NCI-H524 treated with DMSO at 0.1 percent for 48 hours (cell line): ENCODE measurements at regions not wholly inside any gene's neighbourhood (a gene's known extent, or its start where the extent isn't known, plus 50 kb on each side); places are given as distances from the start of the nearest gene placed in this dataset.
"Not testable (repeated sequence)": the region's sequence is repeated elsewhere in the genome, so short reads cannot be mapped to it uniquely, and the experiment has no call there.

Source experiments
- DNase-seq: peaks from one replicate; lab custom pipeline; 2025; lab: John Stamatoyannopoulos, UW

DNA sequence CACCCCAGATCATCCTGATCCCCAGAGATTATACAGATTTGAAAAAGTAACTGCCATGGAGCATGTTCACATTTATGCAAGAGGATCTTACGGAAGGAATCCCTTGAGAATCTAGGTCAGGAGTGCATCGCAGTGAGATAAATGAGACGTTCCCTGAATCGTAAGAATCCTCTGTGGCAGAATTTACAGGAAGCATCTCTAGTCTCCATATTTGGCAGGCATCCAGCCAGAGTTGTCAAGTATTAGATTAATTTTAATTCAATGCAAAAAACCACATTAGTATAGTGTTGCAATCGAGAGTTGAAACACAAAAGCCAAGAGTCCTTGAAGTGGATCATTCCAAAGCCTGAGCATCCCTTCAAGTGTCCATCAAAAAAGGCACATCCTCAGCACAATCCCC lies 100.8 kb downstream of the RRAGC start:
- peak; percentile 16 for DNase-seq

DNA sequence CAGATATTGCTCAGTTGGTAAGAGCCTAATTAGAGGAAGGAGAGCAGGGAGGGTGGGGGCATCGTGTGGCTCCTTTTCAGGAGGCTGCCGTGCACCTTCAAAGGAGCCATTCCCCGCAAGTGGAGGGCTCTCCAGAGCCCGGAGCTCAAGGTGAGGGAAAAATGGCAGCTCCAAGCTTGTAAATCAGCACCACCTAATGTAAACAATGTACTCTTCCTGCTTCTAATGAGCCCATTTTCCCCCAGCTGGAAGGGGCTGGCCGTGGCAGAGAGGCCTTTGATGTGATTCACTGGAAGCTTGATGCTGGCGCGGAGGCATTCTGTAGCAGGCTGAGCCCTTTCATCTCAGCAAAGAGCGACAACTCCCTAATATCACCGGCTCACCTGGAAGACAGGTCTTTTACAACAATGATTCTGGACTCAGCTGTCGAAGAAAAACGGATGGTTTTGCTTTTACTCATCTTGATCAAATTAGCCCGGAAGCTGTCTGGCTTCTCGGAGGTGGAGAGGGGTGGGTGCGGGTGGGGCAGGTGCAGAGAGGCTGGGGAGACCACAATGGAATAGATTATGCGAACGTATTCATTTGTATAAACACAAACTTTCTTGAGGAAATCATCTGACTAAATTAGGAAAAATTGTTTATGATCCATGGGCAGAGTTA lies 112.5 kb downstream of the RRAGC start:
- DNase-seq, result no peak

DNA sequence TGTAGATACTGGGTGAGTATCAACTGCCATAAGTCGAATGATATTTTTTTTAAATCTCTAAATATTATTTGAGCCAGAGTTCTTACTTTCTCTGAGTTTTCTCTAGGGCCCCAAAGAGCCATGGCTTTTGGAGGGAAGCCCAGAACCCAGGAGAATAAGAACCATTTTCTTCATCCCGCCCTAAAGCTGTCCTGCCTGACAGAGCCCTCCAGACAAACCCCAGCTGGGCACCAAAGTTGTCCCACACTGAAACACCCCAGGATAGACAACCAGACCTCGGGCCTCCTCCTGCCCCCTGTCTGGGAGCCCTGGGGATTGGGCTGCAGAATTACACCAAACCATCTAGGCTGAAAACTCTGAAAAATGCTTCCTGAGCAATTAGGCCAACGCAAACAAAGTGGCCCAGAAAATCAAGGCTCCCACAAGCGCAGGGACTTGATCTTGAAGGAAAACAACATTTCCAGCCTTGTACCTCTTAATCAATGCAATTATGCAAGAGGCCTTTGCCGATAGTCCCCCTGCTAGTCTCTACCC lies 113.1 kb downstream of the RRAGC start:
- DNase-seq, result no peak

DNA sequence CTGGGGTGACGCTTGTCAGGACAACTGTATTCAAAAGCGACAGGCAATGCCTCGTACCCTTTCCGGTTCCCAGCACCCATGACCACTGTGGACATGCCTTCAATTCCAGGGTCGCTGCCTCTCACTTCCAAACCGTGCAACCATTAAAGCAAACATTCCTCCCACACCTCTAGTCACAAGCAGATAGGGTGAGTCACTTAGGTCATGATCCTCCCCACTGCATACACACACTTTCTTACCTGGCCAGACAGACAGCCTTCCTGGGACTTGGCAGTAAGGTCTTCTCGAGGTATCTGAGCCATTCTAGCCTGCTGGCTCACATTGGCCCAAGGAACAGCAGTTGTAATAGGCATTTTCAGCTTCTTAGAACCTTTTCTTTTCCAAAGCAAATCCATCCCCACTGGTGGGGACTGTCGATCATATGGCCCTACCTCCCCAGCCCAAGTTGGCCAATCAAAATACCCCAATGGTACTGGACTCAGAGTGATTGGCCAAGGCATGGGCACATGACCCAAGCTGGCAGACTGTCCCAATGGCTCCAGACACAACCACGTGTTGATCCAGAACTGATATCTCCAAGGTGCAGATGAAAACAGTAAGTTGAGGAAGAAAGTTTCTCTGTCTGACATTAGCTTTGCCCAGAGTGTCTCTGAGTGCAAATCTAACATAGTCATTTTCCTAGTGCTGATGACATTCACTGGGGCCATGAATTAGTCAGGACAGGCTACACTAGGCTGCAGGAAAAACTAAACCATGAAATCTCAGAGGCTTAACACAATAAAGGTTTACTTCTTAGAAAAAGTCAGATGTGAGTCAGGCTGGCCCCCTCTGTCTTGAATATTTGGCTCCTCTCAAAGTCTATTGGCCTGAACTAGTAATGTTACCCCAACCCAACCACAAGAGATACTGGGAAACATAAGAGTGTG lies 113.8 kb downstream of the RRAGC start:
- DNase-seq, result no peak

DNA sequence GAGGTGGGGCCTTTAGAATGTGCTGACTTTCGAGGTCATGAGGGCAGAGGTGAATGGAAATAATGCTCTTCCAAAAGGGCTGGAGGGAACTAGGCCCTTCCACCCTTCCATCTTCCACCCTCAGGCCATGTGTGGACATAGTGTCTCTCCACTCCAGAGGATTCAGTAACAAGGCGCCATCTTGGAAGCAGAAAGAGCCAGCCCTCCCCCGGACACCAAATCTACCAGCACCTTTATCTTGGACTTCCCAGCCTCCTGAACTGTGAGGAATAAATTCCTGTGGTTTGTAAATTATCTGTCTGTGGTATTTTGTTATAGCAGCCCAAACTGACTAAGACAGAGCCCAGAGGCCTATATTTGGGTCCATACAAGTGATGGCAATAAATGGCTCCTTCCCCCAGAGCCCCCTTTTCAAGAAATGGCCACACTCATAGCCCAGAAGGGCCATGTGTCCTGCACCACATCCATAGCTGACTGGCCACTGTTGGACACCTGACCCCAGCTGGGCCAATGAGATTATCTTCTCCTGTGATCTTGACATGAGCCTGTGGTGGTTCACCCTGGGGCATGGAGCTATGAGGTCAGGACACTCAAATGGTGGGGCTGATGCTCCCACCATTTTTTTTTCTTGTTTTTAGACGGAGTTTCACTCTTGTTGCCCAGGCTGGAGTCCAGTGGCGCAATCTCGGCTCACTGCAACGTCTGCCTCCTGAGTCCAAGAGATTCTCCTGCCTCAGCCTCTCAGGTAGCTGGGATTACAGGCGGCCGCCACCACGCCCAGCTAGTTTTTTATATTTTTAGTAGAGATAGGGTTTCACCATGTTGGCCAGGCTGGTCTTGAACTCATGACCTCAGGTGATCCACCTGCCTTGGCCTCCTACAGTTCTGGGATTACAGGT lies 114.9 kb downstream of the RRAGC start:
- no peak for DNase-seq

GRCh38 chr1:38743184-38743583 lies 116.4 kb downstream of the RRAGC start:
- DNase-seq, result no peak

DNA sequence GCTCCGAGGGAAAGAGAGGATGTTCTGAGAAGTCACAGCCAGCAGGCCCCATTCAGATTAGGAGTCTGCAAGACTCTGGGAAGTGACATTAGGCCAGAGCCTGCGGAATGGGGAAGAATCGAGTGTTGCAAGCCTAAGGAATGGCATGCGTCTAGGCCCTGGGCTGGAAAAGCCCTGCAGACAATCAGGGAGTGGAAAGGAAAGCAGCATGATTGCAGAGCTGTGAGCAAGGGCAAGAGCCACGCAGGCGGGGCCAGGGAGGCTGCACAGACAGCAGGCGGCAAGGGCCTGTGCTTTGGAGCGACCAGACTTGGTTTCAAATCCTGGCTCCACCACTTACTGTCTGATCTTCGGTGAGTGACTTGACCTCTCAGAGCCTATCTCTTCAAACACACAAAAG lies 118.2 kb downstream of the RRAGC start:
- DNase-seq, result no peak

- no peak for DNase-seq
These were observed 119.1 kb downstream of the RRAGC start for GRCh38 chr1:38740487-38740886.

DNA sequence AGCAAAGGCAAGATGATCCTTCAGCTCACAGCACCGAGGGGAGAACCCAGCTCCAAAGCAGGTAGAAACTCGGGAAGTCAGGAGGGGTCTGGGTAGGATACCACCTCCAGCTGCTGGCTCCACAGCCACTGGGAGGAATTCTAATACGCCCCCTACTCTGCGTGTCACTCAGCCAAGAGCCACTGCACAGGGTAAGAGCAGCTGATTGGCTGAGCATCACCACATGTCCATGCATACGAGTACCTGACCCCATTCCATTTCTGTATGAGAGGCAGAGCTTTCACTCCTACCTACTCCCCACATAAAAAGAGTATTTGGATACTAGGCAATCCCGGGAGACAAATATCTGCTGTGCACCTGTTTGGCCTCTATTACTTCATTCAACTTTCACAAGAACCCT lies 121.4 kb downstream of the RRAGC start:
- DNase-seq, result no peak

DNA sequence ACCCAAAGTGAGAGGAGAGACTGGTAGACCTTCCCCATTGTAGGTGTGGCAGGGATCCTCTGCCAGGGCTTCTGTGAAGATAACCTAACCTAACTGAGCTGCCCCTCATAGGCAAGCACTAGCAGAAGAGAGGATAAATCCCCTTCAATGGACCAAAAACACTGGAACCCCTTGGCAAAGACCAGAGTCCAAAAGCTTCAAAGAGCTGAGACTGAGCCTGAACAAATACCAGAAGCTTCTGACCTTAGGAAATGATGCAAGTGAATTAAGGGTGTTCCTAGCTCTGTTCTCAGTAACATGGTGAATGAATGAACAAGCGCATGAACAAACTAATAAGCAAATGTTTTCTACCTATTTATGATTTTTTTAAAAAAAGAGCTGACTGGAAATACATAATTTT lies 123.2 kb downstream of the RRAGC start:
- DNase-seq, result no peak

DNA sequence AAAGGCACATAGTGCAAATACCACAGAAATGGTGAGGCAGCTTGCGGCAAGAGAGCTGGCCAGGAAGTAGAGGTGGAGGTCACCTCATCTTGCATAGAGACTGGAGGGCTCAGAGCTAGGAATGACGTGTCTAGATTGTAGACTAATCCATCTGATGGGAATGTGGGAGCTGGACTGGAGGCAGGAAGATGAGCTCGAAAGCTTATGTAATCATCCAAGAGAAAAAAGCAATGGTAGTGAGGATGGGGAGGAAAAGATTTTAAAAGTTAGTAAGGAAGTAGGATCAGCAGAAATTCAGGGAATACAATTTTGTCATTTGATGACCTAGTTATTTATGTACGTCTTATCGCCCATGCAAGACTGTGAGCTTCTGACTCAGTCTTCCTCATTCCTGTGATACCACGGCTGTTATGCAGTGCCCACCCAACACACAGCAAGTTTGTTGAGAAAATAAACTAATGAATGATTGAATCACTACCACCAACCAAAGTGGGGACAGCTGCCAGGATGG lies 123.9 kb downstream of the RRAGC start:
- DNase-seq, result no peak

GRCh38 chr1:38733761-38734160 lies 125.8 kb downstream of the RRAGC start:
- no peak for DNase-seq

DNA sequence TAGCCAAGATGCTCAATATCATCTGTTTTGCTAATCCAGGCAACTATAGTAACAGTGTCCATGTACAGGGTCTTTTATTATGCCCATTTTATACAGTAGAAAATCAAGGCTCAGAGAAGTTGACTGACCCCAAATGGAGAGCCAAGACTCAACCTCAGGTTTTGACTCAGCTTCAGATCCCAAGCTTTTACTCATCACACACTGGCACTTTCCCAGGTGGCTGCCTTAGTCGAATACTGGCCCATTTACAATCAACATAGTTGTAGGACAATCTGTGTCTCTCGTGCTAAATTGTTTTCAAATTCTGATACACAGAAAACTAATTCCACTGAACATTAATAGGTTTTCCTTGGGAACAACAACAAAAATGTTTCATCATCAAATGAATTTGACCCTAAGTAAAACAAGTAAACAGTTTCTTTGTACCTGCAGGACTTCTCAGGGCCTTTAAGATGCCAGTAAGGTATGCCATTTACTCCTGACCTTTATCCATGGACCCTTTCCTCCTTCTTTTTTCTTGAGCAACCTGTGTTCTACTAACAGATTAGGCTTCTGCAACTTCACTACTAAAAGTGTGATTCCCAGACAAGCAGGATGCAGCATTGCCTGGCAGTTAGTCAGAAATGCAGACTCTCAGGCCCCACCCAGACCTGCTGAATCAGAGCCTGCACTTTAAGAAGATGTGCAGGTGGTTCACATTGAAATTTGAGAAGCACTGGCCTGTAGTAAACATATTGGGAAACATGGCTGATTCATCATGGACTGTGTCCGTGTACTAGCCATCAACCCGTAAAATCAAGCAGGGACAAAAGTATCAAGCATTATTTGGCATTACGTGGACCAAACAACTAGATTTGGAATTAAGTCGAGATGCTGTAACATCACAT lies 128.8 kb downstream of the RRAGC start:
- DNase-seq, result no peak

GRCh38 chr1:38728585-38728908 lies 131.0 kb downstream of the RRAGC start:
- DNase-seq, result no peak

DNA sequence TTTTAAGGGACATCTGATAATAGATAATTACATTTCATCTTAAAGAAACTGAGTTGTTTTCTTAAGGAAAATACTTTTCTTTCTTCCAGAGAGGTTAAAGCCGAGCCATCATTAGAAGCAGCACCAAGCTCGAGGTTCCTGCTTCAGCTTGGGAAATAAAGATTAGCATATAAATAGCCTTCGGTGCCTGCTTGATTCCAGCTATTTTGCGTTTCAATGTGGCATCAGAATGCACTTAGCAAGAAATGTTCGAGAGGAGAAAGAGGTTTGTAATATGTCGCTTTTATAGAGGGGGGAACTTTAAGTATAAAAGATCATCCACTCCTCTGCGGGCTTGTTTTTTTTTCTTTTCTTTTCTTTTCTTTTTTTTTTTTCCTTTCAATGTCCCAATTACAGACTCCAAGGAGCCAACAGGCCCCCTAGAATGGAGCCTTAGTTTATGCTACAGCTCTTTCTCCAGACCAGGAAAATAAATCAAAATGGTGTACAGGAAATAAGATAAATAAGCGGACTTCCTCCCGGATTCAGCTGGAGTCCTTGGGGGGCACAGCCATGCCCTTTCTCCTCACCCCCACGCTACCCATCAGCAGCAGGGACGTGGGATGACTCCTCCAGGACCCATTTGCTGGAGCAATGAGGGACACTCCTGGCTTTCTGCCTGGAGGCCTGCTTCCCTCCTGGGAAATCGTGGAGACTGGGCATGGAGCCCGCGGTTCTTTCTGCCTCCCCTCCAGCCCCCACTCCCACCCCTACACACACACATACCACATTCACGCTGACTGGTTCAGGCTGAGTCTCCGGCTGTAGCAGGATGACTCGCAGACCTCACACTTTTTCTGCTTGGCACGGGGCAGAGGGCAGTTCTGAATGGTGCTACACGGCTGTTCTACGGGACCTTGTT lies 131.6 kb downstream of the RRAGC start:
- no peak for DNase-seq

DNA sequence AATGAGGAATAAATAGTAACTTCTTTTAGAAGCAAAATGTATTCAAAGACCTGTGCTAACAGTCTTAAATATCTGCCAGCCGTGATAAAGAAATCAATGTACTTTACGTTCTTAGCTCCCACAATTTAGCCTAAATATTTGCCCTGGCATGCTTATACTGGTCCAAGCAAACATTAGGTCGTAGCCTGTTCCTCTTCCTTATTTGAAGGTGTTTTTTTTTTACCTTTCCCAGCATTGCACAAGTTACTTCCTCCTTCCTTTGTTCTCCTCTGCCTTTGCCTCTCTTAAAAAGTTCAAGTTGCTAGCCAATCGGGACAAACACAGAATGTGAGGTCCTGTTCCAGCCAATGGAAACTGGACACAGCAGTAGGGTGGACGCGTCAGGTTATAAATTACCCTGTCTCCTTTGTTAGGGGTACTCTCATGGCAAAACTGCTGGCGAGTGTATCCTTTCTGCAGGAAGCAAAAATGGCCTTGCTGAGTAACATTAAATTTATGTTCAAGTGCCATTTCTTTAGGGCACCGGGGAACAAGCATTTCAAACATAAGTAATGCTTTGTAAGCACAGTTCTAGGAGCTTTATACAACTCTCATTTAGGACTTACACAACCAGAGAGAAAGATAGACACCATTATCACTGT lies 134.1 kb downstream of the RRAGC start:
- not testable (repeated sequence) for DNase-seq

DNA sequence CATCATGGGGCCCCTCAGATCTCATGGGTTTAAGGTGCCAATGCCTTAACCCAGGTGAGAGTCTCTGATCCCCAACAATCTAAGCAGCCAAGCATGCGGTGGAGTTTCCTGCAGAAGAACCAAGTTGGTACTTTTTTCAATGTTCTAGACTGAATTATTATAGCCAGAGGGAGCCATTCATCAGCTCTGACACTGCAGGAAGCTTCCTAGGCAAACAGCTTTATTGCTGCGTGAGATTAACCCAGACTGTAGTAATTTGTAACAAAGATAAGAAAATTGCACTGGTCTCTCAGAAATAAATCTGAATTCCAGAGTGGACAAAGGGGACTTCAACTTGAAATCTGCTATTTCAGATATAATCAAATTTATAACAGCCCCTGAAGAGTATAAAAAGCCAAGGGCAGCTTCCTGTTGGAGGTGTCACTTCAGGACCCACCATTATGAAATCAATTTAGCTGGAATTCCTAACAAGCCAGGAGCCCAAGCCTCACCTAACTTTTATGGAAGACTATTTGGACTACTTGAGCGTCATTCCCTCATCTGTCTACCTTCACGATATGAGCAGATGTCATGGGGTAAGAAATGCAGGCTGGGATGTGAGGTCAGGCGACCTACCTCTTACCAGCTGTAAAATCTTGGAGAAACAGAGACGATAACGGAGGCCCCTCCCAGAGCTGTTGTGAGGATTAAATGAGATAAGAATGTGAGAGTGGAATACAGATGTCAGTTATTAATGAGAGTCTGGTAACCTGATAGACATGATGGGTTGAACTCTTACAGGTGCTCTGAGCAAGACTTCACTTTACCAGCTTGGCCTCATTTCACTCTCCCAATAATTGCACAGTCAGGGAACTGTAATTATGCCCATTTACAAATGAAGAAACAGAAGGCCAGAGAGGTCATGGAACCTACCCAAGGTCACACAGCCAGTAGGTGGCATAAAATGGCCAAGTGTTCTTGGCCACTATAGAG lies 135.1 kb downstream of the RRAGC start:
- DNase-seq, result peak; percentile 39

DNA sequence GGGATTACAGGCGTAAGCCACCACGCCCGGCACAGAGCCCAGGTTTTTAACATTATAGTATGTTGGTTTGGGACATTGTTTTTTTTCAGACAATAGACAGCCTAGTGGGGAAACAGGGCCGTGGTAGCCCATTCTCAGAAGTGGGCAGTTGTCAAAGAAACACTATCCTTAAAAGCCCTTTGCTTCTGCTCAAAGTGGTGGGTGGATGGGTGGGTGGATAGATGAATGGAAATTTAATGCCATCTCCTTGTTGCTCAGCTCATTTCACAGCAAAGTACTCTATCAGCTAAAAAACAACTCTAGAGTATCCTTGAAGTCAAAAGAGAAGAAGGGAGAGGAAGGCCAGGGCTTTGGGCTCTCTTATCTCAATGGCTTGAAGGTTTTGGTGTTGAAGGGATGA lies 137.8 kb downstream of the RRAGC start:
- no peak for DNase-seq
